GM12875 (cell line): ENCODE measurements at regions not wholly inside any gene's neighbourhood (a gene's known extent, or its start where the extent isn't known, plus 50 kb on each side); places are given as distances from the start of the nearest gene placed in this dataset.

ENCODE experiments used
- H3K4me3 ChIP-seq: one replicate; pipeline ENCODE4 v1.5.1; 2011; ENCODE audit warnings: low read depth, low read length, control low read depth
- CTCF ChIP-seq: IDR thresholded peaks from 2 replicates; pipeline ENCODE4 v1.5.1; 2011; ENCODE audit warnings: low read depth, mild to moderate bottlenecking, control low read depth, inconsistent platforms, low read length, moderate library complexity, borderline replicate concordance; ENCODE audit not compliant: insufficient read depth

- H3K4me3 ChIP-seq: no peak overlapping the region
- TF ChIP-seq CTCF: no peak
These were observed 294.2 kb upstream of the GRIN3A start for GRCh38 chr9:102032614-102033013.

- no peak overlapping the region for H3K4me3 ChIP-seq
- no peak for TF ChIP-seq CTCF
These were observed 262.5 kb upstream of the GRIN3A start for GRCh38 chr9:102000956-102001355.

- no peak for TF ChIP-seq CTCF
- no peak overlapping the region for H3K4me3 ChIP-seq
These were observed 261.0 kb upstream of the GRIN3A start for GRCh38 chr9:101999441-101999840.

GRCh38 chr9:101995231-101995630 is 256.8 kb upstream of the GRIN3A start:
- no peak overlapping the region for H3K4me3 ChIP-seq
- no peak for TF ChIP-seq CTCF

GRCh38 chr9:101993771-101994170 is 255.3 kb upstream of the GRIN3A start:
- no peak for TF ChIP-seq CTCF

GRCh38 chr9:101991926-101992325 is 253.5 kb upstream of the GRIN3A start:
- TF ChIP-seq CTCF: no peak
- no peak overlapping the region for H3K4me3 ChIP-seq

More at GRCh38 chr9:101993771-101994170, 255.3 kb upstream of the GRIN3A start:
- no peak overlapping the region for H3K4me3 ChIP-seq

GRCh38 chr9:101977614-101978210 is 239.3 kb upstream of the GRIN3A start:
- H3K4me3 ChIP-seq: no peak overlapping the region
- TF ChIP-seq CTCF: peak; percentile 8; the same call in 1 of the 2 replicates
